OCI-LY1 (cell line): ENCODE measurements at regions not wholly inside any gene's neighbourhood (a gene's known extent, or its start where the extent isn't known, plus 50 kb on each side); places are given as distances from the start of the nearest gene placed in this dataset.

Source experiments
- H2AFZ ChIP-seq: fragments of 200-600 bp; sonication (generic), shearing (Covaris generic); 2 replicates; pipeline ENCODE4 v1.6.0; 2014; ENCODE audit warnings: antibody characterized with exemption, mild to moderate bottlenecking, low read length
- H3F3A ChIP-seq: fragments of 200-600 bp; sonication (generic), shearing (Covaris generic); 2 replicates; pipeline ENCODE4 v1.6.0; 2014; ENCODE audit warnings: mild to moderate bottlenecking, antibody characterized with exemption, low read length, moderate library complexity; ENCODE audit not compliant: insufficient read depth
- H3K27ac ChIP-seq: fragments of 200-600 bp; sonication (generic); 2 replicates; pipeline ENCODE4 v1.5.1; 2014; ENCODE audit warnings: low read length, mixed run types, mild to moderate bottlenecking, low read depth; ENCODE audit not compliant: poor library complexity, severe bottlenecking
- H3K27me3 ChIP-seq: fragments of 200-600 bp; sonication (generic); 2 replicates; pipeline ENCODE4 v1.6.0; 2014; ENCODE audit warnings: antibody characterized with exemption, mild to moderate bottlenecking, low read length, moderate library complexity; ENCODE audit not compliant: insufficient read depth
- H3K36me3 ChIP-seq: fragments of 200-600 bp; sonication (generic); 2 replicates; pipeline ENCODE4 v1.6.1; 2014; ENCODE audit warnings: mild to moderate bottlenecking, antibody characterized with exemption, low read length, moderate library complexity, mixed read lengths; ENCODE audit not compliant: insufficient read depth
- H3K4me1 ChIP-seq: fragments of 200-600 bp; sonication (generic); 2 replicates; pipeline ENCODE4 v1.5.1; 2014; ENCODE audit warnings: mild to moderate bottlenecking, low read length, moderate library complexity; ENCODE audit not compliant: insufficient read depth, severe bottlenecking
- H3K4me2 ChIP-seq: fragments of 200-600 bp; sonication (generic), shearing (Covaris generic); 2 replicates; pipeline ENCODE4 v1.6.1; 2014; ENCODE audit warnings: low read length
- H3K4me3 ChIP-seq: fragments of 200-600 bp; sonication (generic); 2 replicates; pipeline ENCODE4 v1.5.1; 2014; ENCODE audit warnings: low read length, low read depth, mild to moderate bottlenecking, mixed read lengths; ENCODE audit not compliant: poor library complexity, severe bottlenecking
- H3K79me2 ChIP-seq: fragments of 200-600 bp; shearing (Covaris generic); 2 replicates; pipeline ENCODE4 v1.6.1; 2016; ENCODE audit warnings: mixed run types, low read length, mixed read lengths; ENCODE audit not compliant: insufficient read depth
- H3K9ac ChIP-seq: fragments of 200-600 bp; sonication (generic), shearing (Covaris generic); 2 replicates; pipeline ENCODE4 v1.6.1; 2014; ENCODE audit warnings: mild to moderate bottlenecking, low read length, mixed read lengths
- H3K9me2 ChIP-seq: fragments of 200-600 bp; sonication (generic), shearing (Covaris generic); 2 replicates; pipeline ENCODE4 v1.6.1; 2014; ENCODE audit warnings: low read depth, mild to moderate bottlenecking, low read length, mixed read lengths
- H3K9me3 ChIP-seq: fragments of 200-600 bp; shearing (Covaris generic); 2 replicates; pipeline ENCODE4 v1.6.1; 2014; ENCODE audit warnings: low read length, mixed read lengths
- H4K20me1 ChIP-seq: fragments of 200-600 bp; sonication (generic), shearing (Covaris generic); 2 replicates; pipeline ENCODE4 v1.6.0; 2016; ENCODE audit warnings: mild to moderate bottlenecking, low read length; ENCODE audit not compliant: insufficient read depth
- CTCF ChIP-seq: fragments of 200-600 bp; sonication (generic), shearing (Covaris generic); IDR thresholded peaks from 2 replicates; pipeline ENCODE4 v1.5.1; 2017; ENCODE audit warnings: mild to moderate bottlenecking, antibody characterized with exemption, low read length, moderate library complexity, mixed read lengths
- EZH2 ChIP-seq: fragments of 200-600 bp; sonication (generic), shearing (Covaris generic); IDR thresholded peaks from 2 replicates; pipeline ENCODE4 v1.8.0; 2017; ENCODE audit warnings: borderline replicate concordance, mixed run types, mild to moderate bottlenecking, antibody characterized with exemption, low read length, moderate library complexity, mixed read lengths

GRCh38 chr5:67372887-67373286 lies 176.3 kb upstream of the CD180 start:
- no peaks in the 10 kb centered on the region for H4K20me1 ChIP-seq
- no peaks in the 10 kb centered on the region for H3F3A ChIP-seq
- H3K36me3 ChIP-seq = no peaks in the 10 kb centered on the region
- no peaks in the 10 kb centered on the region for H3K27me3 ChIP-seq
- H3K9ac ChIP-seq = no peak overlapping the region
- H3K27ac ChIP-seq = no peak overlapping the region
- no peaks in the 10 kb centered on the region for H3K9me2 ChIP-seq
- H3K4me3 ChIP-seq = no peak overlapping the region
- H3K9me3 ChIP-seq = no peaks in the 10 kb centered on the region
- no peak overlapping the region for H3K4me2 ChIP-seq
- H3K79me2 ChIP-seq = no peaks in the 10 kb centered on the region
- H3K4me1 ChIP-seq = no peaks in the 10 kb centered on the region
- TF ChIP-seq EZH2 (no peak), CTCF (no peak)
- H2AFZ ChIP-seq = no peak overlapping the region

DNA sequence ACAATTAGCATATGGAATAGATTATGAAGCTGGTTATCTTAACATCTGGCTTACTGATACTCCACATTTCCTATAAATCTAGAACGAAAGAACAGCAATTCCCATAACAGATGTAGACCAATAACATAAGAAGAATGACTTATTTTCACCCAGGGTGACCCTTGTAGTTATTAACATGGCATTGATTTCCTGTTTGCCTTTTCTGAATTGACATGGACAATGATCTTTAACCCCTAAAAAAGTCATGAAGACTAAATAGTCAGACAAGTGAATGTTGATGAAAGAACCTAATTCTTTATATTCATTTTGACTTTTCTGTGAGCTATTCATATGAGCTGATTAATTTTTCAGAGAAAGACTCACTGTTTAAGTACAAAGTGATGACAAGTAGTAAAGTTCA lies 175.3 kb upstream of the CD180 start:
- Histone ChIP-seq H3K9ac (no peak overlapping the region), H2AFZ (no peak overlapping the region), H3K4me2 (no peak overlapping the region), H3K79me2 (no peaks in the 10 kb centered on the region), H3F3A (no peaks in the 10 kb centered on the region), H4K20me1 (no peaks in the 10 kb centered on the region), H3K9me2 (no peaks in the 10 kb centered on the region), H3K27me3 (no peaks in the 10 kb centered on the region), H3K9me3 (no peaks in the 10 kb centered on the region), H3K4me3 (no peak overlapping the region), H3K36me3 (no peaks in the 10 kb centered on the region), H3K4me1 (no peaks in the 10 kb centered on the region), H3K27ac (no peak overlapping the region)
- no peak for TF ChIP-seq EZH2
- no peak for TF ChIP-seq CTCF

- Histone ChIP-seq H3K4me3 (no peak overlapping the region), H3K9me2 (no peaks in the 10 kb centered on the region), H4K20me1 (no peaks in the 10 kb centered on the region), H3F3A (no peaks in the 10 kb centered on the region), H3K4me1 (no peaks in the 10 kb centered on the region), H3K9me3 (no peaks in the 10 kb centered on the region), H3K36me3 (no peaks in the 10 kb centered on the region), H3K79me2 (no peaks in the 10 kb centered on the region), H3K27me3 (no peaks in the 10 kb centered on the region), H3K9ac (no peak overlapping the region), H3K27ac (no peak overlapping the region), H3K4me2 (no peak overlapping the region), H2AFZ (no peak overlapping the region)
- TF ChIP-seq EZH2 (no peak), CTCF (no peak)
Measured at GRCh38 chr5:67366691-67367395, 170.2 kb upstream of the CD180 start.
